CD4-positive, alpha-beta T cell treated with Interleukin-12 subunit alpha and Interleukin-12 subunit beta, for 1 hour (primary cell): ENCODE measurements at regions not wholly inside any gene's neighbourhood (a gene's known extent, or its start where the extent isn't known, plus 50 kb on each side); places are given as distances from the start of the nearest gene placed in this dataset.
"Not testable (repeated sequence)": the region's sequence is repeated elsewhere in the genome, so short reads cannot be mapped to it uniquely, and the experiment has no call there.

Source experiments
- DNase-seq: peaks from one replicate; pipeline ENCODE4 v3.0.0-alpha.2; 2020

DNA sequence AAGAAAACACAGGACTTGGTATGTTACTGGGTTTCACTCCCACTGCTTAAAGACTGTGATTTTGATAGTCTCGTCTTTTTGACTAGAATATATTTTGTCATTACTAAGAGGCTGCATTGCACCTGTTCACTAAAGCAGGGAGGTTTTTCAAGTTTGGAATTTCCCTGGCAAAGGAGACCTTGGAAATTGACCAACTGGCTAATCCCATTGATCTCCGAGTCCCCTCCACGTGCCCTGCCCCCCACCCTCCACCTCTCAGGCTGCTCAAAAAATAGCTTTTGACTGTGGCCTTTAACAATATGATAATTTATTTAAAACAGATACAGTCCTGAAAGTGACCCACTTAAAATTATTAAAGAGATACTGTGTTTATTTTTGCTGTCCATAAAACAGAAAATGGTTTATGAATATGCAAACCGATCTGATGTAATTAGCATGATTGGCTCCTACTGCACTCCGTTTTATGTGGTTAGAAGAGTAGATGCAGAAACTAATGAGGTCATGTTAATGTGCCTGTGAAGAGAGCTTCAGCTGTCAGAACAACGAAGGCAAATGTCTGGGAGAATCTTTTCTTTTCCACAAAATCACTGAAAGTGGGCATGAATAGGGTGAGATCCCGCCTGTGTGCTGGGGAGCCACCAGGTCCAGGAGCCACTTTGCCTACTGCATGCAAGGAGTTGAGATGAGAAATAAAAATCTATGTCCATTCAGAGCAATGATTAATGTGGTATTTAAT lies 361.5 kb downstream of the RRAGC start:
- no peak for DNase-seq

DNA sequence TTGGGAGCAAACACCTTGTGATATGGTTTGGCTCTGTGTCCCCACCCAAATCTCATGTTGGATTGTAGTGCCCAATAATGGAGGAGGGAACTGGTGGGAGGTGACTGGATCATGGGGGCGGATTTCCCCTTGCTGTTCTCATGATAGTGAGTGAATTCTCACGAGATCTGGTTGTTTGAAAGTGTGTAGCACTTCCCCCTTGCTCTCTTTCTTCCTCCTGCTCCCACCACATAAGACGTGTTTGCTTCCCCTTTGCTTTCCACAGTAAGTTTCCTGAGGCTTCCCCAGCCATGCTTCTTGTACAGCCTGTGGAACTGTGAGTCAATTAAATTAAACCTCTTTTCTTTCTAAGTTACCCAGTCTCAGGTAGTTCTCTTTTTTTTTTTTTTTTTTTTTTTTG lies 366.3 kb downstream of the RRAGC start:
- not testable (repeated sequence) for DNase-seq

- peak; percentile 27 for DNase-seq
Observed at GRCh38 chr1:38489844-38490270, 369.7 kb downstream of the RRAGC start.

GRCh38 chr1:38488162-38488898 lies 371.2 kb downstream of the RRAGC start:
- DNase-seq, result no peak

GRCh38 chr1:38487396-38487795 lies 372.2 kb downstream of the RRAGC start:
- no peak for DNase-seq

- DNase-seq, result no peak
Observed at GRCh38 chr1:38486085-38486484, 373.5 kb downstream of the RRAGC start.

DNA sequence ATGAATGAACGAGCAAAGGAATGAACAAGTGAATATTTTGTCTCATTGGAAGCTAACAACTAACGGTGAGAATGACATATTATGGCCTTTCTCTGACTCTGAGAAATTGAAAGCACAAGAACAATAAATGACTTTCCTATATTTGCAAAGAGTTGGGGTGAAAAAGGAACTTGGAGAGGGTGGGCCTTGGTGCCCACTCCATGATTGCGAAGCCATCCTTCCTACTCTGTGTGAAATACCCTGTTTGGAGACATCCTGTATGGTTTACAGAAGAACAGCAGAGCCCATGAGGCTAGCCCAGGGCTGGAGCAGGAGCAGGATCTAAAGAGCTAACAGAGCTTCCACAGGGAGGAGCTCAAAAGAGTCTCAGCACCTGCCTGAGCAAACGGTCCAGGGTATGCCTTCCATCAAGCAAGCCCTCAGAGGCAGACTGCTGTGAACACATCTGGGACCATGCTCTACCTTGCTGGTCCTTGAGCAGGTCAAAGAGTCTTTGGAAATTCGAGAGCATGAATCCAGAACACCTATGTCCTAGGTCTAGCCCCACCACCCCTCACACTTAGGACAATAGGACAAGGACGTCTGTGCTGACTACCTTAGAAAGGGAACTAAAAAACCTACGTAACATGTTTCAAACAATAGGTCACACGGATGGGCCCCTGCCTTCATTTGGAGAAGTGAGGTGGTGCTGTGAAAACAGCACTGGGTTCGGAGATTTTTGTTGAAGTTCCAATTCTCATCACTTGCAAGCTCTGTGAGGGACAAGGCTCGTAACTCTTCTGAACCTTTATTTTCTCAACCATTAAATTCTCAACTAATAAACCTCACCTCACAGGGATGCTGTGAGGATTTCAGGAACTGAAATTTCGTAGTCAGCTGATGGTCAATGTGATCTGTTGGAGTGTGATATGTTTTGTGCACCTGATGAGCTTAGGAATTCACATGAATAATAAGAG lies 377.4 kb downstream of the RRAGC start:
- DNase-seq, result no peak

- DNase-seq, result not testable (repeated sequence)
Observed at GRCh38 chr1:38479662-38480061, 379.9 kb downstream of the RRAGC start.

DNA sequence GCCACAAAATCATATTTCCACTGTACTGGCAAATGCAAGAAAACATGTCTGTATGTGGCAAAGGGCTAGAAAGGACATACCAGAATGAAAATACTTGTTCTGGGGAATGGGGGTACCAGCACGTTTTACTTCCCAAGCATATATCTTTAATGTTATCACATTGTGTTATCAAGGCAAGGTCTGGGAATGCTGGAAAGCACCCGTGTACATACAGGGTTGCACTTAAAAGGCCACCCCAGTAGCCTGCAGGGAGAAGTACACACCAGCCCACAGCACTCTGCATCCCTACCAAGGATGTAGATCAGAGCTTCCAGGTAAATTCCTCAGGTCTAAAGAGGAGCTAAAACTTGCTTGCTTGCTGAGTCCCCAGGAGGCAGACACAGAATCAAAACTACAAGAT lies 381.8 kb downstream of the RRAGC start:
- DNase-seq, result no peak

GRCh38 chr1:38476850-38477178 lies 382.8 kb downstream of the RRAGC start:
- DNase-seq, result no peak

GRCh38 chr1:38476111-38476849 lies 383.3 kb downstream of the RRAGC start:
- DNase-seq, result no peak

GRCh38 chr1:38475624-38476005 lies 384.0 kb downstream of the RRAGC start:
- no peak for DNase-seq

DNA sequence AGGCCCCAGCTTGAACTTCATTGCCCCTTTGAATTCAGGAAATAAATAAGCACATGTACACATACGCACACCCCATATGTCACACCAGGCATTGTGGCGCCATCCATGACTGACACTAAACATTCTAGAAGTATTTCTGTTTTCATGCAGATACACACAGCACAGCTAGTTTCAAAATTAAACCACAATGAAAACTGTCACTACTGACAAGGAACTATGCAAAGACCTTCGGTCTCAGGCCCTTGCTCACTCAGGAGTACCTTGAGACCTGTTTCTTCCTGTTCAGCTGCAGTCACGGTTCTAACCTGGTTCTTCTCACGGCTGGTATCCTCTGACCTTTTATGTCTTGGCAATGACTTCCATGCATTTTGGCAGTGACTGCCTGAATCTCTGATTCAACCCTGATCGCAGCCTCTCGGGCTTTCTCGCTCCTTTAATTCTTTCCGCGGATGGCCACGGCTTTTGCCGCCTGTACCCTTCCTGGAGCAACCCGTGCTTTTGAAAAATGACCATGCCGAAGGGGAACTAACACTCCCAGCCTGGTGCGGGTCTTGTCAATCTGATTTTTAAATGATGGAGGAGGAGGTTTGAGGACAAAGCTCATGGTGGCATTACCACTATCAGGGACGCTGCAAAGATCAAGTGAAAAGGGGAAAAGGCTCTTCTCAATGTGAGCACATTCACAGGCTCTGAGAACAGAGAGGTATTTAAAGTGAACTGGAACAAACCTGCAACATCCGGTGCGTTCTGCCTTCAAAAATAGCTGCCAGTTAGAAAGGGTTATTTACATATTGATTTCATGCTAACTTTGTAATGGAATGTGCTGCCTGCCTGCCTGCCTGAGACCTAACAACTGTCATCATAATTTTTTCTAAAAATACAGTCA lies 384.6 kb downstream of the RRAGC start:
- DNase-seq, result no peak

GRCh38 chr1:38466487-38466886 lies 393.1 kb downstream of the RRAGC start:
- DNase-seq, result no peak

DNA sequence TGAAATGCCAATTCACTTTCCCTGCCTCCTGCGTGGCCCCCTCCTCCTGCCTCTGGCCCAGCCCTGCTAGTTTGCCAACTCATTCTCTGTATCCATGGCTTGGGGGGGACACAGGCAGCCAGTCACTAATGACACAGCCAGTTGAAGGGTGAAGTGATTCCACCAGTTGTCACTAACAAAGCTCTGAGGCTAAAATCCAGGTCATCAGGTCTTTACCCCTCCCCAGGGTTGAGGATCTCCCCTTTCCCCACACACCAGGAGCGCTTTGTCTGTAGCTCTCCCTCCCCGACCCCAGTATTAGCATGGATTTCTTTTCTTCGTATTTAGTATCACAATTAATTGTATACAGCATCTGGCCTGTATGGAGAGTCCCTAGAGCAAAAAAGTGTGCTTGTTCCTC lies 394.1 kb downstream of the RRAGC start:
- DNase-seq, result no peak

GRCh38 chr1:38464071-38464661 lies 395.4 kb downstream of the RRAGC start:
- DNase-seq, result no peak

DNA sequence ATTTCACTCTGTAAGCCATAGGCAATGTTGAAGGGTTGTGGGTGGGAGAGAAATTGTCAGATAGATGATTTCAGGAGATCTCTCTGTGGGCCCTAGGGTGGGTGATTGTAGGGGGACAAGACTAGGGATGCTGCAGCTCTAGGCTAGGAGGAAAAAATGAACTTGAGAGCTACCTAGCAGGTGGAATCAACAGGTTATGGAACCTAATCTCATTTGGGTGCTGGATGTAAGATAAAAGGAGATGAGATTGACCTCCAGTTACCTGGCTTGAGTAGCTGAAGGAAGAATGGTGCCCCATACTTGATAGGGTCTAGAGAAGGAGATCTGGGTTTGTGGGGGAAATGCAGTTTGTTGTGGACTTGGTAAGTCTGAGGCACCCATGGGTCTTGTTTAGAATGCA lies 396.5 kb downstream of the RRAGC start:
- DNase-seq, result no peak

GRCh38 chr1:38456531-38456876 lies 403.1 kb downstream of the RRAGC start:
- no peak for DNase-seq

DNA sequence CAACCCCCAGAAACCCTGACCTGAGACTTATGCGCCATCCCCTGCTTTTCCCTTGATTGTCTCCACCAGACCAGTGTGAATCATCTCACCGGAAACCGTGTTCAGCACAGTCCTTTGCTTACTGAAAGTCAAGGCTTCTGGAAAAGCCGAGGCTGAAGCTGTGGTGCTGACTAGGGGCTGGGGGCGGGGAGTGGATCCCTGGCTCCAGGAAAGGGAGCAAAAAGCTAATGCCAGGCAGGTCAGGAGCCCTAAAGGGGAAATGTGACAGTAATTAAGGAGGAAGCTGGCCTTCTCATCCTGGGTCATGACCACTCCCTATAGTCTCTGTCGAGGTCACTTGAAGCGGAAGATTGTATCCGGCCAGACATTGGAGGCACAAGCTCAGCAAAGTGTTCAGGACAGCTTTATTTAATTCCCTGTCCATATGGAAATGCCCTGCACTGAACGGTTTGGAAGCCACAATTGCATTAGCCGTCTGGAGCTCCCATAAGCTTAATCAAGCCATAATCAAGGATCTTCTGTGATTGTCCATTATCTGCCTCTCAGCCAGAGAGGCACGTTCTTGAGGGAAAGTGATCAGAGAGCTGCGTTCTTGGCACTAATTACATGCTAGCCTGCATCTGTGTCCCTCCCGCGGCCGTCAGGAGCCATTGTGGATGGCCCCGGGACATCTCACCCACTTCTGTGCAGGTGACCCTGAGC lies 403.6 kb downstream of the RRAGC start:
- no peak for DNase-seq

- DNase-seq, result no peak
Observed at GRCh38 chr1:38454749-38455441, 404.7 kb downstream of the RRAGC start.
